Hematopoietic multipotent progenitor cell treated with erythropoietin and hydrocortisone succinate and interleukin-3 and kit ligand, for 8 days (in vitro differentiated cells): ENCODE measurements at regions not wholly inside any gene's neighbourhood (a gene's known extent, or its start where the extent isn't known, plus 50 kb on each side); places are given as distances from the start of the nearest gene placed in this dataset.
"Not testable (repeated sequence)": the region's sequence is repeated elsewhere in the genome, so short reads cannot be mapped to it uniquely, and the experiment has no call there.

ENCODE experiments used
- DNase-seq: peaks from one replicate; pipeline ENCODE4 v3.0.0-alpha.2; 2015

DNA sequence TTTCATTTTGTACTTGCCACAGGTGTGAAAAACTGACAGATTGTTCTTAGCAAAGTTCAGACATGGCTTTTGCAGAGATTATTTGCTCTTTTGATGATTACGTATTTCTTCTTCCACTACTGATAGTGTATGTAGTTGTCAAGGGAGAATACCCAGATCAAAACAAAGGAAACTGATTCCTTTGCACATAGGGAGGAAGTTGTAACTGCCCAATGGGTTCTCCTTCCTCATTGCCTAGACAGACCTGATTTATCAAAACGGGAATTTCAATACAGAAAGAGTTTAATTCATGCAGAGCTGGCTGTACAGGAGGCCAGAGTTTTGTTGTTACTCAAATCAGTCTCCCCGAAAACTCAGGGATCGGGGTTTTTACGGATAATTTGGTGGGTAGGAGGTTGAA lies 214.7 kb downstream of the BCAS1 start:
- no peak for DNase-seq

DNA sequence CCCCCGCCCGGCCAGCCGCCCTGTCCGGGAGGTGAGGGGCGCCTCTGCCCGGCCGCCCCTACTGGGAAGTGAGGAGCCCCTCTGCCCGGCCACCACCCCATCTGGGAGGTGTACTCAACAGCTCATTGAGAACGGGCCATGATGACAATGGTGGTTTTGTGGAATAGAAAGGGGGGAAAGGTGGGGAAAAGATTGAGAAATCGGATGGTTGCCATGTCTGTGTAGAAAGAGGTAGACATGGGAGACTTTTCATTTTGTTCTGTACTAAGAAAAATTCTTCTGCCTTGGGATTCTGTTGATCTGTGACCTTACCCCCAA lies 215.8 kb downstream of the BCAS1 start:
- not testable (repeated sequence) for DNase-seq

DNA sequence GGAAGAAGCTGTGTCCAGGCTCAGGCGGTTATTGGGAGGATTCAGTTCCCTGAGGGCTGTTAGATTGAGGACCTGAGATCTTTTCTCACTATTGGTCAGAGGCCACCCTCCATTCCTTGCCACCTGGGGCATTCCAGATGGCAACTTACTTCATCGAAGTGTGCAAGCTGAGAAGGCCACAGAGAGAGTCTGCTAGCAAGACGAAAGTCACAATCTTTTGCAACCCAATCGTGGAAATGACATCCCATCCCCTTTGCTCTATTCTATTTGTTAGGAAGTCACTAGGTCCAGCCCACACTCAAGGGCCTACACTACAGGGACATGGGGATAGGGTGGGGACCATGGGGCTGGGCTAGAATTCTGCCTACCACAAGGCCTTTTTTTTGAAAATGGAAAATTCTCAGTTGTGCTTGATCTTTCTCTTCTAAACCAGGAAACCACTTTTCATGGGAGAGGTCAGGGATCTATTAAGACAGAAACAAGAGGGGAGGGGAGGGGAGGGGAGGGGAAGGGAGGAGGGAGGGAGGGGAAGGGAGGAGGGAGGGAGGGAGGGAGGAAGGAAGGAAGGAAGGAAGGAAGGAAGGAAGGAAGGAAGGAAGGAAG lies 217.2 kb downstream of the BCAS1 start:
- no peak for DNase-seq

DNA sequence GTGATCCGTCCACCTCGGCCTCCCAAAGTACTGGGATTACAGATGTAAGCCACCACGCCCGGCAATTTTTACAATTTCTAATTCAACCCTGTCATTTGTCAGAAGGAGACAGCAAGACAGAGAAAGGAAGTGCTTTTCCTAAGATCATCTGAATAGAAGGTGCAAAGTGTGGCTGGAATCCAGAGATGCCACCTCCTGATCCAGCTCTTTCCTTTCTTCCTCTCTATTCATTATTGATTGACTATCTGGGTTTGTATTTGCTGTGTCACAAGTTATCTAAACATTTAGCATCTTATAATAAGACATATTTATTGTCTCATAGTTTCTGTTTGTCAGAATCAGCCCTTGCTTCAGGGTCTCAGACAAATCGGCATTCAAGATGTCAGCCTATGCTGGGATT lies 217.7 kb downstream of the BCAS1 start:
- DNase-seq = no peak

DNA sequence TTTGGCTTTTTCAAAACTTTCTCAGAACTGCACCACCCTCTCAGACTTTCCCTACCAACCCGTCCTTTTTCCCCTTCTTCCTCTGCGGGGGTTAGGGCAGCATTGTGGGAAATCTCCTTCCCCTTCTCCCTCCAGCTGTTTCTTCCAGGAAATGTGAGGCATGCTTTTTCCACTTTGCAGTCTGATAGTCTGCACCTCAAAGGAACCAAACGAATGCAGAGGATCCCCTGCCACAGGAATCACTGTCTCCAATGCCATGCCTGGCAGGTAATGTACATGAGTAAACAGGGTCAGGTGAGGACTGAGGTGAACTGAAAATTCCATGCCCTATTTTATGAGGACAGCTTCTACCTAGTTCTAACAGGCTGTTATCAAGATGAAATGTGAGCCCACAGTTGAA lies 218.4 kb downstream of the BCAS1 start:
- no peak for DNase-seq

DNA sequence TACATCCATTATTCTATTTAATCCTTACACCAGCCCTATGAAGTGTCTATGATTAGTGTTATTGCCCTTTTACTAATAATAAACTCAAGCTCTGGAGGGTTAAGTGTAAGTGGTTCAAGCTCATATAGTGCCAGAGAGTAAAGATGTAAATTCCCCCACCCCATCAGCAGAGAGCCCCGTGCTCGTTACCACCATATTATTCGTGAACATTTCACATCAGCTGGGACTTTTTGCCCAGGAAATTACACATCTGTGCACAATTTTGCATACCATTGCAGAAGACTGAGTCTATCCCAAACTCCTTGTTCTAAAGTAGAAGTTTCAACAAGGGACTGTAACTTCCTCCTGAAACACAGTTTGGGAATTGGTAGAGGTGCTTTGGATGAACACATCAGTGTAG lies 220.1 kb downstream of the BCAS1 start:
- no peak for DNase-seq

DNA sequence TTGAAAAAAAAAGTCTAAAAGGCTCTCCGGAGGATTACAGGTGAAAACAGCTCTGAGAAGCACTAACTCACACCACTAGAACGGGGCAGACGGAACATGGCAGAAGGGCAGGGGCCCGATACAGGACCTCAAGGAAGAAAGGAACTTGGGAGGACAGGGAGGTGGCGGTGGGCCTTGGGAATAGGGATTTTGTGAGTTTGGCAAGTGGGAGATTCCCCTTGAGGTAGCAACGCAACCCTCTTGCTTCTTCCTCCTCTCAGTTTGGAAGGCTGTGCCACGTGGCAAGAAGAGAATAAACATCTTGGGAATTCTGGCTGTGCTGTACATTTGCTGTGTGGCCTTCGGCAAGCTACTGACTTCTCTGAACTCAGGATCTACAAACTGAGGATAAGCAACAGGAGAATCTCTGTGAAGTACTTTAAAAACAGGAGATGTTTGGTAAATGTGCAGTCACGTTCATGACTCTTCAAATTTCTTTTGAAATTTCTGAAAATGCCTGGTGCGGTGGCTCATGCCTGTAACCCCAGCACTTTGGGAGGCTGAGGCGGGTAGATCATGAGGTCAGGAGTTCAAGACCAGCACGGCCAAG lies 220.8 kb downstream of the BCAS1 start:
- DNase-seq = no peak

DNA sequence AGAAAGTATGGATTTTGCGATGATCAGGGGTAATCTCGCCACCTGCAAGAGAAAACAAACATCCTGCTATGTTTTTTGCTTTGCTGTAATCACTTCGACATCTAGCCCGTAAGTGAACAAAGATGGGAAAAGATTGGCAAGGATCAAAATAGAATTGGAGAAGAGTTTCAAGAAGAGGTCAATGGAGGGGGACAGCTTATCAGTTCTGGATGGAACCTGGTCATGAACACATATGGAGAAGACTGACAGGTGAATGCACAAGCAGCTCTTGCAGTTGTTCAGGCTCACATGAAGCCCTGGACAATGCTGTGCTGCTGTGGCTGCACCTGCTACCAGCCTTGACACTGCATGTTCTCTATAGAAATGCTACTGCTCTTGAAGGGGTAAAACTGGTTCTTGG lies 222.1 kb downstream of the BCAS1 start:
- DNase-seq = no peak

DNA sequence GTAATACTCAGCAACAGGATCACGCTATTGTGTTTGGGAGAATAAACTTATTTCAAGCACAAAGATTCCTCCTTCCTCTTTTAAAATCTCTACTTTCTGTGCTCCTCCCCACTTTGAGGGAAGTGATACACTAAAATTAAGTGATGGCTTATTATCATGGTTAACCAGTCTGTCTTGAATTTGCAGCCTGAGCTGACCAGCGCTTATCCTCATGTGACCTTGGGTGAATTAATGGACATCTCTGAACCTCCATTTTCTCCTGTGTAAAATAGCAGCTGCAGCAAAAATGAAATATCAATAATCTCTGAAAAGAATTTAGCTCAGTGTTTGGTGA lies 222.6 kb downstream of the BCAS1 start:
- no peak for DNase-seq

DNA sequence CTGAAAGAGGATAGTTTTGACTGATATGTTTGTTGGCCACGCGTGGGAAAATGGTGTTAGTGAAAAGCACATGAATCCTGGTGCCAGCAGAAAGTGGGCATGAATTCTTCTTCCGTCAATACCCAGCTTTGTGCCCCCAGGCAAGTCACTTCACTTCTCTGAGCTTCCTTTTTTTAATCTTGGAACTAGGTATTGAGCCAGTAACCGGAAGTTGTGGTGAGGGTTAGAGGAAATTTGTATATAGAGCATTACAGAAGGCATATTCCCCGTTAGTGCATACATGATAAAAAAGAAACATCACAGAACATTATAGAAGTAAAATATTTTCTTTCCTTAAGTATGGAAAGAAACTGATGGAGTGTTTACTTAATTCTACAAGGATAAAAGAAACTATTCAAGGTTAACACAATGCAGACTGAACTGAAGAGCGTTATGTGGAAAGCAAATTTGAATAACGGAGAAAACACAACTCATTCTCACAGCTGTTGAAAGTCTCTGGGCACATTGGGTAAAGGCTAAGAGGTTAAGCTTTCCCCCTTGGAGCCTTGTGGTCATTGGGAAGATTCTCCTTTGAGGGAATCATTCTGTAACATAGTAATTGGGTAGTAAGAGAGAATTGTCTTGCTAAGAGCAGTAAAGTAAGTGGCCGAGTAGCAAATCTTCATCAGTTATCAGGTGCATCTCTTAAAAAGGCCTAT lies 223.1 kb downstream of the BCAS1 start:
- peak; percentile 38 for DNase-seq

DNA sequence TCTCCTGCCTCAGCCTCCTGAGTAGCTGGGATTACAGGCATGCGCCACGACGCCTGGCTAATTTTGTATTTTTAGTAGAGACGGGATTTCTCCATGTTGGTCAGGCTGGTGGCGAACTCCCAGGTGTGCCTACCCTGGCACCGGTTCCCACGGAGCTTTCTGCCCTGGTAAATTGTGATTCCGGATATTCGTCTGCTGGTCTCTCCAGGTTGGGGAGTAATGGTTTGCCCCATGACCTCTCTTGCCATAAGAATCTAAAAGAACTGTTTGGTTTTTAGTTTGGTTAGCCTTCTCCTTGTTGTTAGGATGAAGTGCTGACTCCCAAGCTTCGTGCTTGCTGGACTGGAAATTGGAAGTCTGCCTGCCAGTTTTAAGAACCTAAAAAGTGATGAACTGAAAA lies 223.8 kb downstream of the BCAS1 start:
- no peak for DNase-seq

DNA sequence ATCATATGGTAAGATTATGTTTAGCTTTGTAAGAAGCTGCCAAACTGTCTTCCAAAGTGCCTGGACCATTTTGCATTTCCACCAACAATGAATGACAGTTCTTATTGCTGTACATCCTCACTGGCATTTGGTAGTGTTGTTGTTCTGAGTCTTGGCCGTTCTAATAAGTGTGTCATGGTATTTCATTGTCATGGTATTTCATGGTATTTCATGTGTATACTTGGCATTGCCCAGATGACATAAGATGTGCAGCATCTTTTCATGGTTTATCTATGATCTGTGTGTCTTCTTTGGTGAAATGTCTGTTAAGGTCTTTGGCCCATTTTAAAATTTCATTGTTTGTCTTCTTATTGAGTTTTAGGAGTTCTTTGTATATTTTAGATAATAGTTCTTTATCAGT lies 224.4 kb downstream of the BCAS1 start:
- DNase-seq = no peak

DNA sequence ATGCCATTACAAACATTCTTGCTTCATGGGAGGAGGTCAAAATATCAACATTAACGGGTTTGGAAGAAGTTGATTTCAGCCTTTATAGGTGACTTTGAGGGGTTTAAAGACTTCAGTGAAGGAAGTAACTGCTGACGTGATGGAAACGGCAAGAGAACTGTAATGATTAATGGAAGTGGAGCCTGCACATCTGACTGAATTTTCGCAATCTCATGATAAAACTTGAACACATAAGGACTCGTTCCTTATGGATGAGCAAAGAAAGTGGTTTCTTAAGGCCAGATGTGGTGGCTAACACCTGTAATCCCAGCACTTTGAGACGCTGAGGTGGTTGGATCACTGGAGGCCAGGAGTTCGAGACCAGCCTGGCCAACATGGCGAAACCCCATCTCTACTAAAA lies 226.1 kb downstream of the BCAS1 start:
- no peak for DNase-seq

DNA sequence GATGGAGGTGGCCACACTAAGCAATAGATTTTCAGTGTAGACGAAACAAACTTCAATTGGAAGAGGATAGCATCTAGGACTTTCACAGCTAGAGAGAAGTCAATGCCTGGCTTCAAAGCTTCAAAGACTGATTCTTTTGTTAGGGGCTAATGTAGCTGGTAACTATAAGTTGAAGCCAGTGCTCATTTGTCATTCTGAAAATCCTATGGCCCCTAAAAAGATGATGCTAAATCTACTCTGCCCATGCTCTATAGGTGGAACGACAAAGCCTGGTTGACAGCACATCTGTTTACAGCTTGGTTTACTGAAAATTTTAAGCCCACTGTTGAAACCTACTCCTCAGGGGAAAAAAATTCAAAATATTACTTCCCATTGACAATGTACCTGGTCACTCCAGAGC lies 226.7 kb downstream of the BCAS1 start:
- DNase-seq = no peak

DNA sequence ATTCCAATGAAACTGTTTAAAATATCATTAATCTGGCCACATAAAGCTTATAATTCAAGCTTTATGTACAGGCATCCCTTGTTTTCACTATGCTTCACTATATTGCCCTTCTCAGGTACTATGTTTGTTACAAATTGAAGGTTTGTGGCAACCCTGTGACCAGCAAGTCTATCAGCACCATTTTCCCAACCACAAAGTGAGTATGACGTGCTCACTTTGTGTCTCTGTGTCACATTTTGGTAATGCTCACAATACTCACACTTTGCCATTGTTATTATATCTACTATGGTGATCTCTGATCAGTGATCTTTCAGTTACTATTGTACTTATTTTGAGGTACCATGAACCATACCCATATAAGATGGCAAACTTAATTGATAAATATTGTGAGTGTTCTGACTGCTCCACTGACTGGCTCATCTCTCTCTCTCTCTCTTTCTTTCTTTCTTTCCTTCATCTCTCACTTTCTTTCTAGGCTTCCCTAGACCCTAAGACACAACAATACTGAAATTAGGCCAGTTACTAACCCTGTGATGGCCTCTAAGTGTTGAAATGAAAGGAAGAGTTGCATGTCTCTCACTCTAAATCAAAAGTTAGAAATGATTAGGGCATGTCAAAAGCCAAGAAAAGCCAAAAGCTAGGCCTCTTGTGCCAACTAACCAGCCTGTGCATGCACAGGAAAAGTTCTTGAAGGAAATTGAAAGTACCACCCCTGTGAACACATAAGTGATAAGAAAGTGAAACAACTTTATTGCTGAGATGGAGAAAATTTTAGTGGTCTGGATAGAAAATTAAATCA lies 227.9 kb downstream of the BCAS1 start:
- DNase-seq = no peak

DNA sequence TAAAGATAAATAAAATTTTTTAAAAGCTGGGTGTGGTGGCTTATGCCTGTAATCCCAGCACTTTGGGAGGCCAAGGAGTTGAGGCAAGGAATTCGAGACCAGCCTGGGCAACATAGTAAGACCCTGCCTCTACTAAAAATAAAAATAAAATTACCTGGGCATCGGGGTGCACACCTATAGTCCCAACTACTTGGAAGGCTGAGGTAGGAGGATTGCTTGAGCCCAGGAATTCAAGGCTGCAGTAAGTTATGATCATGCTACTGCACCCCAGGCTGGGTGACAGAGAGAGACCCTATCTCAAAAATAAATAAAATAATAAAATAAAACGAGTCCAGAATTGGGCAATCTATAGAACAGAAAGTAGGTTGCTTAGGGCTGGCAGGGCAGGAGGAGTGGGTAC lies 228.7 kb downstream of the BCAS1 start:
- DNase-seq = no peak

DNA sequence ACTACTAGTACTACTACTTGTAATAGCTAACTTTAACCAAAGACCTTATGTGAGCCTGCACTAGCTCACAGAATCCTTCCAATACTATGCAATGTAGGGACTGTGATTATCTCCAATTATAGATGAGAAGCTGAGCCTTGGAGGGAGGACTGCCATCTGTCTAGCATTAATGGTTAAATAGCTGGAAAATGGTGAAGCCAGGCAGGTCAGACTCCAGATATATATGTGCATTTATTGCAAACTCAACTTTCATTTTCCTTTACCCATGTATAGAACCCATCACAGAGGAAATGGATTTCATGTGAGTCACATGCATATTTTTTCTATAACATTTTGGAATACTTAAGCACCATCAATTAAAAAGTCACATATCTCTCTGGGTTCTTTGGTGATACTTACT lies 229.9 kb downstream of the BCAS1 start:
- no peak for DNase-seq

DNA sequence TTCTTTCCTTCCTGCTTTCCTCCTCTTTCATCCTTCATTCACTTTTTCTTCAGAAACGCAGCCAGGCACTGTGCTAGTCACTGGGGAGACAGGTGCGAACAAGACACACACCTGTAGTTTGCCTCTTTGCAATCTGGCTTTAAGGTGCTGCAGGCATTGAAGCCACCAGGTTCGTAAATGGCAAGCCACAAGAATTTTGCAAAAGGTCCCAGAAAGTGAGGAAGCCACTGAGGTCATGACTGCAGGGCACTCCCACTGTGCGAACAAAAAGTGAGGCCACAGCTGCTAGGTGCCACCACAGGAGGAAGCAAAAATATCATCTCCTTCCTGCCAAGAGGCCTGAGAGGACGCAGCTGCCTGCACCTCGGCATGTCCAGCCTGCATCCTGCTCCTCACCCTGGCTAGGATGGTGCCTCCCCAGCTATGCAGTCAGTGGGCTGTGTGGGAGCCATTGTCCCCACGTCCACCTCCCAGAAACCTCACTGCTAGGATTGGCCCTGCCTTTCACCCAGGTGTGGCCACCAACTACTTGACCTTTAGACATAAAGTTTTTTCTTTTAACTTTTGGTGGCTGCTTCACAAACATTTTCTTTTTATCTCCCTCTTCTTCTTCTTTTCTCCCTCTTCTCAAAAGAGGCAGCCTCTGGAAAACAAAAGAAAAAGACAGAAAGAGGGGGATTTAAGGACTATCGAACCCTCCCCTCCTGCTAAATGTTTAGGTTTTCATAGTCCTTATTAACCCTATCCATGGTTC lies 230.8 kb downstream of the BCAS1 start:
- DNase-seq = no peak

DNA sequence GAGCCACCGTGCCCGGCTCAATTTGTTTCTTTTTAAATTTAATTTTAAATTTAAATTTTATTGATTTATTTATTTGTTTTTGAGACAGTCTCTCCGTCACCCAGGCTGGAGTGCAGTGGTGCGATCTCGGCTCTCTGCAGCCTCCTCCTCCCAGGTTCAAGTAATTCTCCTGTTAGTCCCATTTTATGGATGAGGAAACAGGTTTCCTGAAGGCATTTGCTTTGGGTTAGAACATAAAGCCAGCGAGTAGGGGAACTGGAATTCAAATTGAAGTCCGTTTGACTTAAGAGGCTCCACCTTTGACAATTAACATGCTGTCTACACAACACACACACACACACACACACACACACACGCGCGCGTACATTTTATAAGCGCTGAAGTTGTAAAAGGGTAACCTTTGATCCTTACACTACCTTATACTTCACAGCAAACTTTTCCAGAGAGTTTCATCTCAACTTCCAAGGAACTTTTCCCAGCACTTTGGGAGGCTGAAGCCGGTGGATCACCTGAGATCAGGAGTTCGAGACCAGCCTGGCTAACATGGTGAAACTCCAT lies 232.0 kb downstream of the BCAS1 start:
- DNase-seq = no peak

DNA sequence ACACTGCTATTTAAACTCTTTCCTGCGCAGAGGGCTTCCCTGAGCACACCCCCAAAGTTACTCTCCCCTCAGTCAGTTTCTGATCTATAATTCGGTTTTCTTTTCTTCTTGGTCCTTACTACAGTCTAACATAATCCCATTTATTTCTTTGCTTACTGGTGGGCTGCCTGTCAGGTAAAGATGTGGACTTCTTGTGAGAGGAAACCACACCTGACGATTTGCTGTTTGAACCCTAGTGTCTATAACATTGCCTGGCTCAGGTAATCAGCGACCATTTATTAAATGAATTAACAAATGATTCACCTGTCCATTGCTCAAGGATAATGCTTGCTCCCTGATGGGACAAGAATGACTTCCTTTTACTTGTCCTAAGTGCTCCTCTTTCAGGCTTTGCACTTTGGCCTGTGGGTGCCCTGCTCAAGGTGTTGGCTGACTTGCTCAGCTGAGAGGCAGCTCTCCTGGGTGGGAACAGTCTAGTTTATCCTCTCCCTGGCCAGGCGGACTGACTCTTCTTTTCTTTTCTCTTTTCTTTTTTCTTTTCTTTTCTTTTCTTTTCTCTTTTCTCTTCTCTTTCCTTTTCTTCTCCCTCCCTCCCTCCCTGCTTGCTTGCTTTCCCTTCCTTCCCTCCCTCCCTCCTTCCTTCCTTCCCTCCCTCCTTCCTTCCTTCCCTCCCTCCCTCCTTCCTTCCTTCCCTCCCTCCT lies 233.1 kb downstream of the BCAS1 start:
- no peak for DNase-seq

DNA sequence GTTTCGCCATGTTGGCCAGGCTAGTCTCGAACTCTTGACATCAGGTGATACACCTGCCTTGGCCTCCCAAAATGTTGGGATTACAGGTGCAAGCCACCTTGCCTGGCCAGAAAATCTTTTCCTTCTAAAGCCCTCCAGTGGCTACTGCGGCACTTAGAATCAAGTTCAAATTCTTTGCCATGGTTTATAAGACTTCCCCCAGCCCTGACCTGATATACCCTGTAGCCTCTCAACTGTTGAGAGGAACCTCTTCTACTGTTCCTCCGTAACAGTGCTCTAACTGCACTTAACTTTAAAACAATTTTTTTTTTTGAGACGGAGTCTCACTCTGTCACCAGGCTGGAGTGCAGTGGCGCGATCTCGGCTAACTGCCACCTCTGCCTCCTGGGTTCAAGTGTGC lies 235.6 kb downstream of the BCAS1 start:
- DNase-seq = no peak

DNA sequence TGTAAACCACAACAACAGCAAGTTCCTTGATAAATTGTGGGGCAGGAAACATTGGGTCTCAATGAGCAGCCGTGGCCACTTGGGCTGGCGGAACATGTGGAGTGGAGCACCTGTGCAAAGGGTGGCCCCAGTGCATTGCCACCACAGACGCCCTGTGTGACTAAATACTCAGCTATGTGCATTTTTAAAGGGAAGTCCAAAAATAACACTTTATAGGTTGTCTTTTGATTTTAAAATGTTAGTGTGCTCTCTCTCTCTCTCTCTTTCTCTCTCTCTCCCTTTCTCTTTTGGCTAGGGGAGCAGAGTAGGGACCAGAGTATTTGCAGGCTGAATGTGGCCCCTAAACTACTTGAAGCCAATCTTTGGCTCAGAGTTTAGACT lies 236.3 kb downstream of the BCAS1 start:
- DNase-seq = no peak
